Transverse colon (tissue), 4 donors: ENCODE measurements at regions not wholly inside any gene's neighbourhood (a gene's known extent, or its start where the extent isn't known, plus 50 kb on each side); places are given as distances from the start of the nearest gene placed in this dataset.

Experiments used
- DNase-seq: peaks from one replicate; pipeline ENCODE4 v3.0.0-alpha.2; 2019
- H3K27ac ChIP-seq, 4 donors: fragments of 200-600 bp; sonication (generic); 2 replicates each; pipeline ENCODE4 v1.5.1; 2016 to 2018; ENCODE audit warnings: inconsistent platforms in 4 of 4
- H3K27me3 ChIP-seq: fragments of 200-600 bp; sonication (generic); 2 replicates; pipeline ENCODE4 v1.5.1; 2017; ENCODE audit warnings: inconsistent platforms
- H3K36me3 ChIP-seq, 4 donors: fragments of 200-600 bp; sonication (generic); 2 replicates each; pipeline ENCODE4 v1.5.1; 2017 to 2019; ENCODE audit warnings: inconsistent platforms in 4 of 4
- H3K4me1 ChIP-seq, 4 donors: fragments of 200-600 bp; sonication (generic); 2 replicates each; pipeline ENCODE4 v1.5.1; 2017 to 2020; ENCODE audit warnings: inconsistent platforms in 4 of 4
- H3K4me3 ChIP-seq, 4 donors: fragments of 200-600 bp; sonication (generic); 1 replicate in 1 of 4; 2 replicates in 3 of 4; pipeline versions ENCODE4 v1.5.1 to v1.6.1; 2017 to 2019; ENCODE audit warnings: inconsistent platforms in 4 of 4
- H3K9me3 ChIP-seq, 2 donors: fragments of 200-600 bp; sonication (generic); 2 replicates each; pipeline ENCODE4 v1.5.1; 2017 to 2019; ENCODE audit warnings: inconsistent platforms in 2 of 2
- EP300 ChIP-seq: sonication (generic); formaldehyde crosslinking; IDR thresholded peaks from one replicate; pipeline ENCODE4 v1.6.1; 2017; ENCODE audit warnings: antibody characterized with exemption, low read depth
- POLR2A ChIP-seq: fragments of 450-650 bp; IDR thresholded peaks from one replicate; pipeline ENCODE4 v1.6.1; 2016; ENCODE audit warnings: antibody characterized with exemption, mild to moderate bottlenecking, moderate library complexity
- POLR2AphosphoS5 ChIP-seq, 3 donors: sonication (generic); formaldehyde crosslinking; IDR thresholded peaks; one replicate each; pipeline ENCODE4 v1.6.1; 2016; ENCODE audit warnings: antibody characterized with exemption in 3 of 3
- WGBS, 2 donors: methylation state at CpG; one replicate each; pipeline ENCODE4 v1.1.5; 2018; ENCODE audit warnings: low coverage in 1 of 2; 5-methylcytosine and 5-hydroxymethylcytosine counted together
- in situ Hi-C, 4 donors: fragments of 200-750 bp; cut with MboI; loops; one replicate each; pipeline versions ENCODE4 v1.15.0 to v1.15.1; 2017; ENCODE audit warnings: low sequenced_read_pairs in 3 of 4, low pct_ligation_motif_present in 1 of 4, low pct_unique_long_range_greater_than_20kb in 1 of 4
- intact Hi-C: fragments of 100-400 bp; cut with DNase I; formaldehyde crosslinking; loops from one replicate; pipeline ENCODE4 v1.15.1; 2023; ENCODE audit warnings: low total_unique reads
- TF ChIP-seq, protein P1 (sequence below), 5 experiments: fragments of 200-600 bp in 3 of 5; fragments of 450-650 bp in 2 of 5; sonication (generic) in 3 of 5; IDR thresholded peaks; 1 replicate in 2 of 5; 2 replicates in 3 of 5; pipeline ENCODE4 v1.5.1; 2016 to 2017; ENCODE audit warnings: antibody characterized with exemption in 5 of 5, inconsistent platforms in 3 of 5, mild to moderate bottlenecking in 2 of 5, moderate library complexity in 1 of 5

DNA sequence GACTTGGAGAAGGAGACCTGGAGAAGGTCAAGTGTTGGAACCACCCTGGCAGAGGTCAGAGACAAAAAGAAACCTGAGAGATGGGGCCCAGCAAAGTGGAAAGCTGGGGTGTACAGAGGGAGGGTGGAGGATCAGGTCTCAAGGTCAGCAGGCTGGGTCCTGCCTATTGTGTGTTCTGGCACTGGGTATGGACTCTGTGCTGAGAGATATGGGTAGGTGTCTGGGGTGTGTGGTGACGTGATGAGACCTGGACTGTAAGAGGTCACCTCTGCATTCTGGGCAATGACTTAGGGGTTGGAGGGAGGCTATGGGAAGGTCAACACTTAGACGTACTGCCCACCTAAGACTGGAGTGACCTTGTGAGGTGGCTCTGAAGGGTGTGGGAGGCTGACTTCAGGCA is 88.1 kb downstream of the SCGB2B2 start:
- H3K27me3 ChIP-seq, result no peaks in the 10 kb centered on the region
- in situ Hi-C loops, result no loop called here
- 83% methylated on average over 2 of the region's 2 CpGs; no CpG with 5 or more reads in 1 of the 2 donors for WGBS, 2 donors
- TF ChIP-seq POLR2AphosphoS5 (IDR thresholded peaks at IDR 0.05) (no peak), POLR2A (no peak), EP300 (no peak)
- TF ChIP-seq, protein P1, sequence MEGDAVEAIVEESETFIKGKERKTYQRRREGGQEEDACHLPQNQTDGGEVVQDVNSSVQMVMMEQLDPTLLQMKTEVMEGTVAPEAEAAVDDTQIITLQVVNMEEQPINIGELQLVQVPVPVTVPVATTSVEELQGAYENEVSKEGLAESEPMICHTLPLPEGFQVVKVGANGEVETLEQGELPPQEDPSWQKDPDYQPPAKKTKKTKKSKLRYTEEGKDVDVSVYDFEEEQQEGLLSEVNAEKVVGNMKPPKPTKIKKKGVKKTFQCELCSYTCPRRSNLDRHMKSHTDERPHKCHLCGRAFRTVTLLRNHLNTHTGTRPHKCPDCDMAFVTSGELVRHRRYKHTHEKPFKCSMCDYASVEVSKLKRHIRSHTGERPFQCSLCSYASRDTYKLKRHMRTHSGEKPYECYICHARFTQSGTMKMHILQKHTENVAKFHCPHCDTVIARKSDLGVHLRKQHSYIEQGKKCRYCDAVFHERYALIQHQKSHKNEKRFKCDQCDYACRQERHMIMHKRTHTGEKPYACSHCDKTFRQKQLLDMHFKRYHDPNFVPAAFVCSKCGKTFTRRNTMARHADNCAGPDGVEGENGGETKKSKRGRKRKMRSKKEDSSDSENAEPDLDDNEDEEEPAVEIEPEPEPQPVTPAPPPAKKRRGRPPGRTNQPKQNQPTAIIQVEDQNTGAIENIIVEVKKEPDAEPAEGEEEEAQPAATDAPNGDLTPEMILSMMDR (IDR thresholded peaks at IDR 0.05), result no peak
- no peak overlapping the region for H3K4me3 ChIP-seq
- no peaks in the 10 kb centered on the region for H3K4me1 ChIP-seq
- no peak overlapping the region for H3K27ac ChIP-seq
- H3K9me3 ChIP-seq, result peaks cover 0 to 4% of the 10 kb centered on the region in 2 donors
- no peaks in the 10 kb centered on the region for H3K36me3 ChIP-seq
- DNase-seq, result no peak
- intact Hi-C loops, result no loop called here

DNA sequence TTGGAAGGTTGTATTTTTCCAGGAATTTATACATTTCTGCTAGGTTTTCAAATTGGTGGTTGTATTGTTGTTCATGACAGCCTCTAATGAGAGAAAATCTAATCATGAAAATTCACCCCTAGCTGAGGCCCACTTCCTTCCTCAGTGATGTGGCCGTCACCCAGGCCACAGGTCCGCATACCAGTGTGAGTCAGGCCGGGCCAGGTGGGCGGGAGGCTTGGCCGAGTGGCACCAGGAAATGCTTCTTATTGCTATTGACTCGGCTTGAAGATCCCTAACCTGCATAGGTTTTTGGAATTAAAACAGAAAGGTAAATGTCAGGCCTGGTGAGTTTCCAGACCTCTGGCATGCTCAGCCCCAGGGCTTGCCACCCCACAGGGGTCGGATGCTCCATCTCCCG is 88.7 kb downstream of the SCGB2B2 start:
- 72% methylated on average over 8 of the region's 8 CpGs; no CpG with 5 or more reads in 1 of the 2 donors for WGBS, 2 donors
- H3K36me3 ChIP-seq, result no peaks in the 10 kb centered on the region
- peaks cover 0 to 4% of the 10 kb centered on the region in 2 donors for H3K9me3 ChIP-seq
- H3K4me3 ChIP-seq, result no peak overlapping the region
- no peak for DNase-seq
- no peaks in the 10 kb centered on the region for H3K27me3 ChIP-seq
- H3K4me1 ChIP-seq, result no peaks in the 10 kb centered on the region
- H3K27ac ChIP-seq, result no peak overlapping the region
- intact Hi-C loops, result no loop called here
- in situ Hi-C loops, result no loop called here
- TF ChIP-seq POLR2AphosphoS5 (IDR thresholded peaks at IDR 0.05), result no peak
- no peak for TF ChIP-seq EP300
- TF ChIP-seq, protein P1 (IDR thresholded peaks at IDR 0.05), result no peak
- no peak for TF ChIP-seq POLR2A

GRCh38 chr19:34580408-34580807 is 96.6 kb downstream of the SCGB2B2 start:
- intact Hi-C loops, result no loop called here

GRCh38 chr19:34580055-34580336 is 97.0 kb downstream of the SCGB2B2 start:
- intact Hi-C loops, result no loop called here
- TF ChIP-seq, protein P1 (IDR thresholded peaks at IDR 0.05), result no peak
- no peak for TF ChIP-seq POLR2A
- TF ChIP-seq POLR2AphosphoS5 (IDR thresholded peaks at IDR 0.05), result no peak
- TF ChIP-seq EP300, result no peak
- in situ Hi-C loops, result no loop called here
- no peaks in the 10 kb centered on the region for H3K9me3 ChIP-seq
- H3K27ac ChIP-seq, result no peak overlapping the region
- H3K4me1 ChIP-seq, result no peaks in the 10 kb centered on the region
- no peak for DNase-seq
- H3K4me3 ChIP-seq, result no peak overlapping the region
- H3K27me3 ChIP-seq, result no peaks in the 10 kb centered on the region
- WGBS, 2 donors, result 82% methylated on average over 4 of the region's 4 CpGs; no CpG with 5 or more reads in 1 of the 2 donors
- no peaks in the 10 kb centered on the region for H3K36me3 ChIP-seq

More at GRCh38 chr19:34580408-34580807, 96.6 kb downstream of the SCGB2B2 start:
- TF ChIP-seq POLR2AphosphoS5 (IDR thresholded peaks at IDR 0.05) (no peak), POLR2A (no peak), EP300 (no peak)
- TF ChIP-seq, protein P1 (IDR thresholded peaks at IDR 0.05), result no peak
- Histone ChIP-seq H3K4me1 (no peaks in the 10 kb centered on the region), H3K36me3 (no peaks in the 10 kb centered on the region), H3K9me3 (no peaks in the 10 kb centered on the region), H3K27me3 (no peaks in the 10 kb centered on the region), H3K4me3 (no peak overlapping the region), H3K27ac (no peak overlapping the region)
- in situ Hi-C loops, result no loop called here
- WGBS, 2 donors, result 74% methylated on average over 6 to 7 of the region's 8 CpGs
- DNase-seq, result no peak
